Globus pallidus (tissue), 1 donor: ENCODE measurements at regions not wholly inside any gene's neighbourhood (a gene's known extent, or its start where the extent isn't known, plus 50 kb on each side); places are given as distances from the start of the nearest gene placed in this dataset.
"Not testable (repeated sequence)": the region's sequence is repeated elsewhere in the genome, so short reads cannot be mapped to it uniquely, and the experiment has no call there.

Source experiments
- DNase-seq: peaks from one replicate; pipeline ENCODE4 v3.0.0-alpha.2; 2015; ENCODE audit warnings: low spot score

DNA sequence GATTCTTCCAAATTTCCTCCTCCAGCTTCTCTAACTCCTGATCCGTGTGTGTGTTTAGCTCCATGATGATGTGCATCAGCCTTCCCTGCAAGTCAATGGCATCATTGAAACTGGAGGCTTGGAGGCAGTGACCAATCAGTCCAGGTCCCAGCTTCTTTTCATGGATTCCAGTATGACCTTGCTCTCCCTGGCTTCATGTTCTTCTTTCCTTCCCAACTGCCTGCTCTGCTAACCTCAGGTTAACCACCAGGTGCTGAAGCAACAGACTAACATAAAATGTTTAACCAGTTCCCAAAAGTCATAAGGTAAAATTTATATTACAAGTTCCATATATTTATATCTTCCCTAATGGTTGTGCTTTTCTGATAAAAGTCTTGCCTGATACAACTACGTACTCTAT lies 512.8 kb upstream of the EPHA7 start:
- no peak for DNase-seq

GRCh38 chr6:93927731-93928130 lies 508.4 kb upstream of the EPHA7 start:
- DNase-seq, result no peak

DNA sequence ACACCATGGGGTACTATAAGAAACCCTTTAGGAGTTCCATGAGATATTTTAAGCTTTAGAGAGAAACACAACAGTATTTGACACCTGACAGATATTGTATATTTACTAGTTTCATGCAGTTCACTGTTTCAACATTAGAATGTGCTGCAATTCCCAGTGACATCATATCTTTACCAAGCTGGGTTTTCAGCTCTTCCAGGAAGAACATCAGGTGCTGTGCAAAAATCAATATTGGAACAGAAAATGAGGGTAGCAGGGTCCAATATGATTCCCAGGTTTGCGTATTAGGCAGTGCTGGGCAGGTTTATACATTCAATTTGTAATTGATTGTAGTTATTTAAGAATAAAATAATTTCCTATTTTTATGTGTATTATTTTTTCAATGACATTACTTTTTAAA lies 500.0 kb upstream of the EPHA7 start:
- DNase-seq, result no peak

GRCh38 chr6:93918258-93918657 lies 498.9 kb upstream of the EPHA7 start:
- no peak for DNase-seq

DNA sequence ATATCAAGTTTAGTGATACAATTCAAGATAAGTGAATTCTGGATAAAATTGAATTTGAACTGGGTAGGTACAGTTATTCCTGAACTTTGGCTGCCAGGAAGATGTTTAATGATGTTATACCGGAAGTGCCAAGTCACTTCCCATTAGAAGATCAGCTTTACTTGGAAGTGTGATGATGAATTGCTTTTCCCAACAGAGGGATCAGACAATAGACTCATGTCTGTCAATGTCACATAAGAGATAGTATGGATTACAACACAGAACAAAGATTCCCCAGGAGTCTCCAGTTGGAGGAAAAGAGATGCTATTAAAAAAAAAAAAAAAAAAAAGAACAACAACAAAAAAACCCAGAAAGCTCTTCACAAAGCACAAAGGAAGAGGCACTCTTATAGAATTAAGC lies 497.9 kb upstream of the EPHA7 start:
- DNase-seq, result no peak

GRCh38 chr6:93916716-93917115 lies 497.4 kb upstream of the EPHA7 start:
- DNase-seq, result no peak

- no peak for DNase-seq
These were observed 496.6 kb upstream of the EPHA7 start for GRCh38 chr6:93915961-93916360.

GRCh38 chr6:93902517-93902916 lies 483.2 kb upstream of the EPHA7 start:
- DNase-seq, result no peak

DNA sequence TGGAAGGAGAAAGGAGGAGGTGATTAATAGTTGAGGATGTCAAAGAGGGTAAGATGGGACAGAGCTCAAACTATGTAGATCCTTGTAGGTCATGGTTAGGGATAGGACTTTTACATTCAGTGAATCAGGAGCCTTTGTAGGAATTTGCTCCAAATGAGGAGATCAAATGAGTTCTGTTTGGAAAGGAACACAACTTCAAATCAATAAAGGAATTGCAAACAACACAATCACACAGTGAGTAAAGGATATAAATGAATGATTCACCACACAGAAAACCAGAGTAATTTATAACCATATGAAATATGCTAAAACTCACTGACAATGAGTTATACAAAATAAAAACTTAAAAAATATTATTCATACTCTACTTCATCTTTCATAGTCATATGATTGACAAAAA lies 480.8 kb upstream of the EPHA7 start:
- no peak for DNase-seq

GRCh38 chr6:93896081-93896480 lies 476.7 kb upstream of the EPHA7 start:
- DNase-seq, result no peak

- no peak for DNase-seq
These were observed 475.2 kb upstream of the EPHA7 start for GRCh38 chr6:93894521-93894920.

DNA sequence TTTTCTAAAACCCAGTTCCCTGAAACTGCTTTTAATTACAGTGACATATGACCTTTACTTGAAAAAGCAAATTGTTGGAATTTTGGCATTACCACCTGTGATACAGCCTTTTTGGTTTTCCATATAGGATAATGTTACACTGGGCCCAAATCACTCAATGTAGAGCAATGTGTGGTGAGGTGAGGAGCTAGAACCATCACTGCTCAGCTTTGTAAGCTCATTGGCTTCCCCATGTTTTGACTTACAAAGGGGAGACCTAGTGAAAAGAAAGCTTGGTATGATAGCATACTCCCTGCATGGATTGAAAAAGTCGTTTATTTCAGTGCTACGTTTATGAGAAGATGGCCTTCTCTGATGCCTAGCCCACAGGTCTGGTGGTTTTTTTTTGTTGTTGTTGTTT lies 470.4 kb upstream of the EPHA7 start:
- no peak for DNase-seq

DNA sequence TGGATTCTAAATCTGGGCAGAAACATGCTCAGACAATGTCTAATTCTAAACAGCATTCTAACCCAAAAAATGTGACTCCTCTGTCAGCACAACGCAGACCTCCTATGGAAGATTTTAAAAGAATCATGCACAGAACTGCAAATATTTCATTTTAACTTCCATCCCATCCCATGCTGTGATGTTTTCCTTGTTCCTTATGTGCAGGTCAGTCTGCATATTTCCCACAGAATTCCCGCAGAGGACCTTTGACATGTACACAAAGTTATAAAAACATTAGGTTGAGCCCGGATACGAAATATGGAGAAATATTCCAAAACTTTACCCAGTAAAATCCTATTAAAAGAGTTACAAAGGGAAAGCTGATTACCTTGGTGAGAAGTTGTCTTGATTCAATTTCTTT lies 467.1 kb upstream of the EPHA7 start:
- DNase-seq, result no peak

- DNase-seq, result no peak
These were observed 440.6 kb upstream of the EPHA7 start for GRCh38 chr6:93859971-93860370.

DNA sequence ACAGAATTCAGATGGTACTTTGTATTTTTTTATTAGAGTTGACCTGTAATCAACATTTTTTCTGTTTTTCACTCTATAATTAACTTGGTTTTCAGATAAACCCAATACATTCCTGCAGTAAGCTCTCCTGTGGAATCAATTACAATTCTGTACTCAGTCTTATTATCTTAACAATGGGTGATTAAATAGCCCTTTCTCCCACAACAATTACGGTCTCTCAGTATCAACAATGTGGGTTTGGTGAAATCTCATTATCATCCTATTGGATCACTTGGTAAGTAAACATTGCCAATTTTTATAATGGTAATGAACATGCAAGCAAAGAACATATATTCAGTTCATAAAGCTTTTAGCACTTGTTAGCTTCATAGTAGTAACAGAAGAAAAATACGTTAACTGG lies 438.9 kb upstream of the EPHA7 start:
- no peak for DNase-seq

DNA sequence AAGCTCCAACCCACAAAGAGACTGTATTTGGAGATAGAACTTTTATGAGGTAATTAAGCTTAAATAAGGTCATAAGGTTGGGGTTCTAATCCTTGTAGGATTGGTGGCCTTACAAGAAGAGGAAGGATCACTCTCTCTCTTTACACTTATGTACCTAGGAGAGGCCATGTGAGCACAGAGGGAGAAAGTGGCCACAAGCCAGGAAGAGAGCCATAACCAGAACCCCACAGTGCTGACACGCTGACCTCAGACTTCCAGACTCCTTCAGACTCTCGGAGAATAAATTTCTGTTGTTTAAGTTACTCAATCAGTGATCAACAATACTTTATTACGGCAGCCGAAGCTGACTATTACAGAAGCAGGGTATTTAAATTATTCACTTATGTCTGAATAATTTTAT lies 430.5 kb upstream of the EPHA7 start:
- DNase-seq, result no peak

DNA sequence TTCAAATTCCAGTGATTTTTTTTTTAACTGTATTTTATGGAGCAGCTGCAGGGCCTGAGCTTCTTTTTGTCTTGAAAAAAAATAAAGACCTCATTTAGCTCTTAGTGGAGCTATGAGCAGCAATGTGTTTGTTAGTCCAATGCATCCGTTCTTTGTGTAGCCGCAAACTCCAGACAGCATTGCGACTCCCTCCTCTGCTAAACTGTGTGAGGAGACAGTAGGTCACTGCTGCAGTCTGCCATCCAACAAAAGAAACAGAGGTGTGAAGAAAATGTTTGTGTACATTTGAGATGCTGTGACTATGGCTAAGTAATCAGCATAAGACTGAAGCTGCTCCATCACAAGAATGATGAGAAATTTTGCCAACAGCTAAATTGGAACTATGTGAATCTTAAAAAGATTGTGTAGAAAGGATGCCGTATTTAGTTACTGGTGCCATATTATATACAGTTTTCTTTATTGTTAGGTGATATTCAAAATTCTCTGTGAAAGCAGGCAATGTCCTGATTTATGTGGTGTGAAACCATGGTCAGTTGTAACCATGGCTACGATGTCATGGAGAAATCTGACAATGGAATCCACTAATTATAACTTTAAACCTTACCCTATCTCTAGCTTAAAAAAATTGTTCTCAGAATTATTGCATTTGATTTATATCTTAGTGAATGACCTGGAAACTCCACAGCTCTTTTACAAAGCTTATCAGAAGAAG lies 428.8 kb upstream of the EPHA7 start:
- DNase-seq, result peak; percentile 14

- no peak for DNase-seq
These were observed 422.8 kb upstream of the EPHA7 start for GRCh38 chr6:93842178-93842577.

- DNase-seq, result not testable (repeated sequence)
These were observed 416.2 kb upstream of the EPHA7 start for GRCh38 chr6:93835451-93836145.

DNA sequence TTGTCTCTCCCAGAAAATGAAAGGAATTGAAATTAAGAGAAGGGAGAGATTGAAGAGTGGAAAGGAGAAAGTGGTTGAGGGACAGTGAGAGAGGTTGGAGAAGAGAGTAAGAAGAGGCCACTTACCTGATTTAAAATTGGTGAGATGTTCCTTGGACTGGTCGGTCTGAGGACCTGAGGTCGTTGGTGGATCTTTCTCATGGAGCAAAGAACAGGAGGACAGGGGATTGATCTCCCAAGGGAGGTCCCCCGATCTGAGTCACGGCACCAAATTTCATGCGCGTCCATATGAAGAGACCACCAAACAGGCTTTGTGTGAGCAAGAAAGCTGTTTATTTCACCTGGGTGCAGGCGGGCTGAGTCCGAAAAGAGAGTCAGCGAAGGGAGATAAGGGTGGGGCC lies 415.7 kb upstream of the EPHA7 start:
- DNase-seq, result not testable (repeated sequence)

DNA sequence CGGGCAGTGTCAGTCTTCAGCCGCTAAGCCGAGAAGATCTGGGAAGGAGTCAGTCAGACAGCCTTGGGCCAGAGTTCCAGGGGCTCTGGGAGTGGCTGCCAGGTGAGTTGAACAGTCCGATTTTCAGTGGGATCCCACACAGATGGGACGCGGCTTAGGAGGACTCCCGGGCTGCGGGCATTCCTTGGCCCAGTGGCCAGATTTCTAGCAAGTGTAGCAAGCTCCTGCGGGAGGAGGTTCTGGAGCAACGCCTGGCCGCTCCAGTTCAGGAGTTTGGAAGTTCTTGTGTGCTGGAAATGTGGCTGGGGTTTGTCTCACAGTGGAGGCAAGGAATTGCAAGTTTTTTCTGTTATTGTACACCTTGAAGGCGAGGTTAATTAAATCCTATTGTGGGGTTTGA lies 414.0 kb upstream of the EPHA7 start:
- DNase-seq, result not testable (repeated sequence)

DNA sequence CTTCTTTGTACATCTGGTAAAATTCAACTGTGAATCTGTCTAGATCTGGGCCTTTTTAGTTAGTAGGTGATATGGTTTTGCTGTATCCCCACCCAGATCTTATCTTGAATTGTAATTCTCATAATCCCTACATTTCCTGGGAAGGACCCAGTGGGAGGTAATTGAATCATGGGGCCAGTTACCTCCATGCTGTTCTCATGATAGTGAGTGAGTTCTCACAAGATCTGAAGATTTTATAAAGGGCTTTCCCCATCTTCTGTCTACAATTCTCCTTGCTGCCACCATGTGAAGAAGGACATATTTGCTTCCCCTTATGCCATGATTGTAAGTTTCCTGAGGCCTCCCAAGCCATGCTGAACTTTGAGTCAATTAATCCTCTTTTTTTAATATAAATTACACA lies 410.4 kb upstream of the EPHA7 start:
- DNase-seq, result not testable (repeated sequence)

GRCh38 chr6:93829009-93829408 lies 409.6 kb upstream of the EPHA7 start:
- DNase-seq, result no peak

DNA sequence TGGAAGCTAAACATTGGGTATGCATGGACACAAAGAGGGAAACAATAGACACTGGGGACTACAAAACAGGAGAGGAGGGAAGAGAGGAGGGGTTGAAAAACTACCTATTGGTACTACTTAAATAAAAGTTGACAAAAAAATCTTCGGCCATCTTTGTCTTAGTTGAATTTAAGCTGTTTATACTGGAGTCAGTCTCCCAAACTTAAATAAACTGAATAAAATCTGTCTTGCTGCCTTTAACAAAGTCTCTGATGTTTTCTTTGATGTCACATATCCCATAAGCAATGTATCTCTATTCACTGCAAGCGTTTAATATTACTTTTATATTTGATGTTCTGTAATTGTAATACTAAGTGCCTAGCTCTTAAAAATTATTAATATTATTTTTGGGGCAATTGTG lies 409.2 kb upstream of the EPHA7 start:
- no peak for DNase-seq
